ENCODE measurements at regions not wholly inside any gene's neighbourhood (a gene's known extent, or its start where the extent isn't known, plus 50 kb on each side); places are given as distances from the start of the nearest gene placed in this dataset.

GRCh38 chr7:112596981-112597380 lies 116.2 kb downstream of the LSMEM1 start:
- ATAC-seq: no peak
- no peak for TF ChIP-seq POU6F1 (CRISPR knock-in tag; IDR thresholded peaks at IDR 0.05; ENCODE audit: borderline replicate concordance, low read depth)
- TF ChIP-seq SNAI2 (CRISPR knock-in tag; IDR thresholded peaks at IDR 0.05): no peak
- TF ChIP-seq ZFP3 (CRISPR knock-in tag; IDR thresholded peaks at IDR 0.05): no peak
- no peak for TF ChIP-seq OSR1 (CRISPR knock-in tag; IDR thresholded peaks at IDR 0.05)
- no peak for TF ChIP-seq ZNF70 (CRISPR knock-in tag; IDR thresholded peaks at IDR 0.05)
- no peak for TF ChIP-seq ZNF8 (CRISPR knock-in tag; IDR thresholded peaks at IDR 0.05)
- TF ChIP-seq BACH2 (CRISPR knock-in tag; IDR thresholded peaks at IDR 0.05; ENCODE audit: borderline replicate concordance): no peak
- TF ChIP-seq CSDC2 (CRISPR knock-in tag; IDR thresholded peaks at IDR 0.05): no peak
- TF ChIP-seq TOX (CRISPR knock-in tag; IDR thresholded peaks at IDR 0.05; ENCODE audit: borderline replicate concordance): no peak
- TF ChIP-seq ESRRG (CRISPR knock-in tag; IDR thresholded peaks at IDR 0.05): no peak
- no peak for TF ChIP-seq ZFP30 (CRISPR knock-in tag; IDR thresholded peaks at IDR 0.05)
- TF ChIP-seq TSHZ2 (CRISPR knock-in tag; IDR thresholded peaks at IDR 0.05): no peak
- TF ChIP-seq ZC3H10 (CRISPR knock-in tag; IDR thresholded peaks at IDR 0.05): no peak
- TF ChIP-seq ISL1 (CRISPR knock-in tag; IDR thresholded peaks at IDR 0.05): no peak
- no peak for TF ChIP-seq PPARA (CRISPR knock-in tag; IDR thresholded peaks at IDR 0.05; ENCODE audit: borderline replicate concordance)
- TF ChIP-seq PATZ1 (CRISPR knock-in tag; IDR thresholded peaks at IDR 0.05; ENCODE audit: borderline replicate concordance): no peak
- TF ChIP-seq RARB (CRISPR knock-in tag; IDR thresholded peaks at IDR 0.05): no peak

- no peak for ATAC-seq
- TF ChIP-seq ZNF565 (CRISPR knock-in tag; conservative IDR thresholded peaks at IDR 0.05; ENCODE audit: low read depth) (no peak), RARB (CRISPR knock-in tag; IDR thresholded peaks at IDR 0.05) (no peak), TCF4 (CRISPR knock-in tag; IDR thresholded peaks at IDR 0.05; ENCODE audit: borderline replicate concordance) (no peak), ZNF8 (CRISPR knock-in tag; IDR thresholded peaks at IDR 0.05) (no peak), CSRNP3 (CRISPR knock-in tag; IDR thresholded peaks at IDR 0.05) (no peak)
Measured at GRCh38 chr7:112603673-112604072, 122.9 kb downstream of the LSMEM1 start.

GRCh38 chr7:112610636-112611035 lies 129.8 kb downstream of the LSMEM1 start:
- no peak for ATAC-seq
- no peak for TF ChIP-seq POU6F1 (CRISPR knock-in tag; IDR thresholded peaks at IDR 0.05; ENCODE audit: borderline replicate concordance, low read depth)
- no peak for TF ChIP-seq ZFP30 (CRISPR knock-in tag; IDR thresholded peaks at IDR 0.05)
- no peak for TF ChIP-seq ZNF8 (CRISPR knock-in tag; IDR thresholded peaks at IDR 0.05)
- no peak for TF ChIP-seq TCF4 (CRISPR knock-in tag; IDR thresholded peaks at IDR 0.05; ENCODE audit: borderline replicate concordance)
- no peak for TF ChIP-seq OSR1 (CRISPR knock-in tag; IDR thresholded peaks at IDR 0.05)
- no peak for TF ChIP-seq PATZ1 (CRISPR knock-in tag; IDR thresholded peaks at IDR 0.05; ENCODE audit: borderline replicate concordance)
- TF ChIP-seq GLIS3 (CRISPR knock-in tag; IDR thresholded peaks at IDR 0.05): no peak
- no peak for TF ChIP-seq ZNF565 (CRISPR knock-in tag; conservative IDR thresholded peaks at IDR 0.05; ENCODE audit: low read depth)
- TF ChIP-seq TOX (CRISPR knock-in tag; IDR thresholded peaks at IDR 0.05; ENCODE audit: borderline replicate concordance): no peak
- TF ChIP-seq ZNF70 (CRISPR knock-in tag; IDR thresholded peaks at IDR 0.05): no peak
- no peak for TF ChIP-seq TSHZ2 (CRISPR knock-in tag; IDR thresholded peaks at IDR 0.05)
- TF ChIP-seq PPARA (CRISPR knock-in tag; IDR thresholded peaks at IDR 0.05; ENCODE audit: borderline replicate concordance): no peak
- TF ChIP-seq RARB (CRISPR knock-in tag; IDR thresholded peaks at IDR 0.05): no peak
- TF ChIP-seq ISL1 (CRISPR knock-in tag; IDR thresholded peaks at IDR 0.05): no peak

All from SK-N-SH treated with all-trans-retinoic acid at 6 μM for 48 hours (cell line).